ENCODE measurements at regions not wholly inside any gene's neighbourhood (a gene's known extent, or its start where the extent isn't known, plus 50 kb on each side); places are given as distances from the start of the nearest gene placed in this dataset.

DNA sequence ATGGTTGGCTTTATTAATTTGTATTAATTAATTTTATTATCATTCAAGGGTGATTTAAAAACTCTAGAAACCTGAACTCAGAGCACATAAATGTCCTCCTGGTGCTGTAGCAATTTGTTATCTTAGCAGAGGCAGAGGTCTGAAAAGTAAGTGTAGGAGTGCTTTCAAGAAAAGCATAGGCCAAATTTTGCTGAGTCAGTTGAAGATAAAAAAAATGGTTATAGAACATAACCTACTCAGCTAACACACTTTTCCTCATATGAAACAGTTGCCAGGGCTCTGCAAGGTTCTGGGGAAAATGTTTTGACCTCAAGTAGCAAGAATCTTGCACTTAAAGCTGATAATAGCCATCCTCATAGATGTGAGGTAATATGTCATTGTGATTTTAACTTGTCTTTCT lies 53.5 kb upstream of the CHODL start:
- no peak for DNase-seq (ENCODE audit: low spot score)
- TF ChIP-seq, protein P1, sequence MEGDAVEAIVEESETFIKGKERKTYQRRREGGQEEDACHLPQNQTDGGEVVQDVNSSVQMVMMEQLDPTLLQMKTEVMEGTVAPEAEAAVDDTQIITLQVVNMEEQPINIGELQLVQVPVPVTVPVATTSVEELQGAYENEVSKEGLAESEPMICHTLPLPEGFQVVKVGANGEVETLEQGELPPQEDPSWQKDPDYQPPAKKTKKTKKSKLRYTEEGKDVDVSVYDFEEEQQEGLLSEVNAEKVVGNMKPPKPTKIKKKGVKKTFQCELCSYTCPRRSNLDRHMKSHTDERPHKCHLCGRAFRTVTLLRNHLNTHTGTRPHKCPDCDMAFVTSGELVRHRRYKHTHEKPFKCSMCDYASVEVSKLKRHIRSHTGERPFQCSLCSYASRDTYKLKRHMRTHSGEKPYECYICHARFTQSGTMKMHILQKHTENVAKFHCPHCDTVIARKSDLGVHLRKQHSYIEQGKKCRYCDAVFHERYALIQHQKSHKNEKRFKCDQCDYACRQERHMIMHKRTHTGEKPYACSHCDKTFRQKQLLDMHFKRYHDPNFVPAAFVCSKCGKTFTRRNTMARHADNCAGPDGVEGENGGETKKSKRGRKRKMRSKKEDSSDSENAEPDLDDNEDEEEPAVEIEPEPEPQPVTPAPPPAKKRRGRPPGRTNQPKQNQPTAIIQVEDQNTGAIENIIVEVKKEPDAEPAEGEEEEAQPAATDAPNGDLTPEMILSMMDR (IDR thresholded peaks at IDR 0.05; ENCODE audit: extremely low read depth, missing control alignments): no peak

DNA sequence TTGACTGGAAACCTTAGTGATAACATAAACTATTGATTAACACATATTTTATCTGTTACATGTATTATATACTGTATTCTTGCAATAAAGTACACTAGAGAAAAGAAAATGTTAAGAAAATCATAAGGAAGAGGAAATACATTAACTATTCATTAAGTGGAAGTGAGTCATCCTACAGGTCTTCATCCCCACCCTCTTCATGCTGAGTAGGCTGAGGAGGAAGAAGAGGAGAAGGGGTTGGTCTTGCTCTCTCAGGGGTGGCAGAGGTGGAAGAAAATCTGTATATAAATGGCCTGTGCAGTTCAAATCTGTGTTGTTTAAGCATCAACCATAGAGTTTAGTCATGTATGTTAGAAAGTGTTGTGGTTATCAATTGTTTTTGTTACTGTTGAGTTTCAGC lies 66.1 kb upstream of the CHODL start:
- no peak for DNase-seq (ENCODE audit: low spot score)
- TF ChIP-seq, protein P1 (IDR thresholded peaks at IDR 0.05; ENCODE audit: extremely low read depth, missing control alignments): no peak

GRCh38 chr21:18174370-18174769 lies 70.3 kb upstream of the CHODL start:
- TF ChIP-seq, protein P1 (IDR thresholded peaks at IDR 0.05; ENCODE audit: extremely low read depth, missing control alignments): no peak
- DNase-seq (ENCODE audit: low spot score): no peak

- DNase-seq (ENCODE audit: low spot score): no peak
- TF ChIP-seq, protein P1 (IDR thresholded peaks at IDR 0.05; ENCODE audit: extremely low read depth, missing control alignments): no peak
These were observed 73.8 kb upstream of the CHODL start for GRCh38 chr21:18170829-18171228.

- TF ChIP-seq, protein P1 (IDR thresholded peaks at IDR 0.05; ENCODE audit: extremely low read depth, missing control alignments): no peak
- DNase-seq (ENCODE audit: low spot score): no peak
These were observed 74.4 kb upstream of the CHODL start for GRCh38 chr21:18170221-18170620.

- DNase-seq (ENCODE audit: low spot score): no peak
- TF ChIP-seq, protein P1 (IDR thresholded peaks at IDR 0.05; ENCODE audit: extremely low read depth, missing control alignments): no peak
These were observed 76.5 kb upstream of the CHODL start for GRCh38 chr21:18168108-18168507.

DNA sequence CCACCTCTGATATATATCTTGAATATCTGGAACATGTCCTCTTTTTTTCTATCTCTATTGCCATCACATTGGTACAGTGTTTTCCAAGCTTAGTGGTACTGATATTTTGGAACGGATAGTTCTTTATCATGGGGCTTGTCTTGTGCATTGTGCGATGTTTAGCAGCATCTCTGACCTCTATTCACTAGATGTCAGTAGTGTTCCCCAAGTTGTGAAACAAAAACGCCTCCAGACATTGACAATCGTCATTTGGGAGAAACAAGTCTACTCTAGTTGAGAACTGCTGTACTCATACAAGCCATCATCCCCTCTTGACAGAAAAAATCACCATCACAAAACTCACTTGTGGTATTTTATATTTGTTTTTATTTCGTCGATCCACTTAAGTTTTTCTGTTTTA lies 79.7 kb upstream of the CHODL start:
- no peak for DNase-seq (ENCODE audit: low spot score)
- TF ChIP-seq, protein P1 (IDR thresholded peaks at IDR 0.05; ENCODE audit: extremely low read depth, missing control alignments): no peak

Measured in GM20000 (cell line).